ENCODE measurements at regions not wholly inside any gene's neighbourhood (a gene's known extent, or its start where the extent isn't known, plus 50 kb on each side); places are given as distances from the start of the nearest gene placed in this dataset.

- Histone ChIP-seq H2AK5ac (ENCODE audit: insufficient read length, low read length) (no peak overlapping the region), H3K27me3 (ENCODE audit: insufficient read depth, low read length) (no peaks in the 10 kb centered on the region), H3K14ac (ENCODE audit: insufficient read depth, low read length) (no peak overlapping the region), H3K23ac (ENCODE audit: insufficient read length, low read depth, low read length) (no peak overlapping the region), H4K20me1 (ENCODE audit: control insufficient read depth, insufficient read depth, insufficient read length) (no peaks in the 10 kb centered on the region), H3K4me1 (ENCODE audit: insufficient read depth, low read length) (no peaks in the 10 kb centered on the region), H3K9ac (ENCODE audit: extremely low read depth, insufficient read length, low read length) (no peak overlapping the region), H3K18ac (ENCODE audit: insufficient read length, low read depth, low read length) (no peak overlapping the region), H3K27ac (ENCODE audit: insufficient read length, low read depth, low read length) (no peak overlapping the region), H2BK15ac (ENCODE audit: low read depth, low read length) (no peak overlapping the region), H4K5ac (ENCODE audit: insufficient read length, low read depth, low read length) (no peak overlapping the region), H3K79me2 (ENCODE audit: insufficient read depth, low read length) (no peaks in the 10 kb centered on the region), H2BK12ac (ENCODE audit: insufficient read length, low read depth, low read length) (no peak overlapping the region), H3K9me3 (ENCODE audit: control insufficient read depth, low read depth, low read length) (no peaks in the 10 kb centered on the region), H3K56ac (ENCODE audit: insufficient read length, low read depth, low read length) (no peak overlapping the region), H4K8ac (replicated peaks; ENCODE audit: insufficient read length, low read depth, low read length) (no peak overlapping the region), H3K4ac (ENCODE audit: low read depth, low read length) (no peak overlapping the region), H2BK120ac (ENCODE audit: low read depth, low read length, poor library complexity, severe bottlenecking) (no peak overlapping the region), H3T11ph (ENCODE audit: low read length) (no peak overlapping the region), H3K4me2 (ENCODE audit: insufficient read depth, insufficient read length, low read length) (no peak overlapping the region), H2BK20ac (ENCODE audit: low read depth, low read length, poor library complexity, severe bottlenecking) (no peak overlapping the region), H3K23me2 (ENCODE audit: insufficient read length, low read depth, low read length, poor library complexity, severe bottlenecking) (no peaks in the 10 kb centered on the region), H4K91ac (ENCODE audit: insufficient read length, low read depth, low read length) (no peak overlapping the region), H2AFZ (ENCODE audit: low read length) (no peak overlapping the region), H2BK5ac (ENCODE audit: insufficient read length, low read length) (no peak overlapping the region), H3K79me1 (ENCODE audit: insufficient read depth, low read depth, low read length, poor library complexity, severe bottlenecking) (no peaks in the 10 kb centered on the region)
- Mint-ChIP-seq H3K4me3 (no peak overlapping the region), H3K27ac (no peak overlapping the region), H3K9me3 (no peaks in the 10 kb centered on the region; a peak in 1 of 5 replicates), H3K4me1 (peaks cover 2 to 6% of the 10 kb centered on the region in 2 experiments; a peak in 3 of 4 replicates), H3K36me3 (ENCODE audit: insufficient read depth in 1 of 3, low read depth in 3 of 3) (no peaks in the 10 kb centered on the region), H3K27me3 (ENCODE audit: low read depth) (no peaks in the 10 kb centered on the region)
- TF ChIP-seq, protein P1, sequence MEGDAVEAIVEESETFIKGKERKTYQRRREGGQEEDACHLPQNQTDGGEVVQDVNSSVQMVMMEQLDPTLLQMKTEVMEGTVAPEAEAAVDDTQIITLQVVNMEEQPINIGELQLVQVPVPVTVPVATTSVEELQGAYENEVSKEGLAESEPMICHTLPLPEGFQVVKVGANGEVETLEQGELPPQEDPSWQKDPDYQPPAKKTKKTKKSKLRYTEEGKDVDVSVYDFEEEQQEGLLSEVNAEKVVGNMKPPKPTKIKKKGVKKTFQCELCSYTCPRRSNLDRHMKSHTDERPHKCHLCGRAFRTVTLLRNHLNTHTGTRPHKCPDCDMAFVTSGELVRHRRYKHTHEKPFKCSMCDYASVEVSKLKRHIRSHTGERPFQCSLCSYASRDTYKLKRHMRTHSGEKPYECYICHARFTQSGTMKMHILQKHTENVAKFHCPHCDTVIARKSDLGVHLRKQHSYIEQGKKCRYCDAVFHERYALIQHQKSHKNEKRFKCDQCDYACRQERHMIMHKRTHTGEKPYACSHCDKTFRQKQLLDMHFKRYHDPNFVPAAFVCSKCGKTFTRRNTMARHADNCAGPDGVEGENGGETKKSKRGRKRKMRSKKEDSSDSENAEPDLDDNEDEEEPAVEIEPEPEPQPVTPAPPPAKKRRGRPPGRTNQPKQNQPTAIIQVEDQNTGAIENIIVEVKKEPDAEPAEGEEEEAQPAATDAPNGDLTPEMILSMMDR (conservative IDR thresholded peaks at IDR 0.05): no peak
- WGBS (ENCODE audit: extremely low coverage, insufficient read length, low lambda C conversion rate): no CpG with 5 or more reads among the region's 2 CpGs
- DNase-seq: no peak
These were observed 178.8 kb downstream of the IBTK start for GRCh38 chr6:82068721-82069120.

All from H9 (cell line).